ENCODE measurements at regions not wholly inside any gene's neighbourhood (a gene's known extent, or its start where the extent isn't known, plus 50 kb on each side); places are given as distances from the start of the nearest gene placed in this dataset.

GRCh38 chr12:7582796-7583195 is 79.2 kb upstream of the CD163 start:
- no peak for TF ChIP-seq POLR2A (IDR thresholded peaks at IDR 0.05)
- no peak for TF ChIP-seq CTCF (IDR thresholded peaks at IDR 0.05)
